Stomach (tissue), 8 donors: ENCODE measurements at regions not wholly inside any gene's neighbourhood (a gene's known extent, or its start where the extent isn't known, plus 50 kb on each side); places are given as distances from the start of the nearest gene placed in this dataset.

Experiments
- DNase-seq, 2 donors: peaks; one replicate each; pipeline versions ENCODE4 v3.0.0 to v3.0.0-alpha.2; 2013 to 2019
- H3K27ac ChIP-seq, 5 donors: fragments of 200-600 bp in 4 of 5; sonication (generic) in 4 of 5; one replicate each; pipeline ENCODE4 v1.5.1; 2013 to 2019; ENCODE audit warnings: mild to moderate bottlenecking in 1 of 5, moderate library complexity in 1 of 5
- H3K27me3 ChIP-seq, 3 donors: fragments of 200-600 bp; sonication (generic); one replicate each; pipeline ENCODE4 v1.5.1; 2017 to 2019; ENCODE audit warnings: mixed run types in 1 of 3
- H3K36me3 ChIP-seq, 4 donors: fragments of 200-600 bp; sonication (generic); 1 replicate in 3 of 4; 2 replicates in 1 of 4; pipeline ENCODE4 v1.5.1; 2016 to 2019
- H3K4me1 ChIP-seq, 4 donors: fragments of 200-600 bp; sonication (generic); one replicate each; pipeline ENCODE4 v1.5.1; 2016 to 2019
- H3K4me3 ChIP-seq, 4 donors: fragments of 200-600 bp; sonication (generic) in 3 of 4; one replicate each; pipeline ENCODE4 v1.5.1; 2016 to 2019; ENCODE audit warnings: mild to moderate bottlenecking in 1 of 4
- H3K9me3 ChIP-seq, 4 donors: fragments of 200-600 bp; sonication (generic); one replicate each; pipeline ENCODE4 v1.5.1; 2016 to 2019
- EP300 ChIP-seq: sonication (generic); formaldehyde crosslinking; IDR thresholded peaks from one replicate; pipeline ENCODE4 v1.6.1; 2017; ENCODE audit warnings: antibody characterized with exemption
- POLR2A ChIP-seq, 4 donors: fragments of 450-650 bp; IDR thresholded peaks; one replicate each; pipeline ENCODE4 v1.6.1; 2016; ENCODE audit warnings: antibody characterized with exemption in 4 of 4, control low read depth in 2 of 4, mild to moderate bottlenecking in 1 of 4, moderate library complexity in 1 of 4
- POLR2AphosphoS5 ChIP-seq, 3 donors: sonication (generic); formaldehyde crosslinking; IDR thresholded peaks; one replicate each; pipeline ENCODE4 v1.6.1; 2016; ENCODE audit warnings: antibody characterized with exemption in 3 of 3
- whole genome bisulfite sequencing, 5 donors: extraction: QIAGEN DNeasy Blood & Tissue Kit in 3 of 5; methylation state at CpG; one replicate each; pipeline versions ENCODE4 v1.1.5 to v1.1.7; 2013 to 2018; 5-methylcytosine and 5-hydroxymethylcytosine counted together
- intact Hi-C: fragments of 100-400 bp; cut with DNase I; formaldehyde crosslinking; loops from one replicate; pipeline ENCODE4 v1.15.1; 2023; ENCODE audit warnings: low total_unique reads
- TF ChIP-seq, protein P1 (sequence below), 7 experiments: fragments of 450-650 bp in 4 of 7; fragments of 200-600 bp in 3 of 7; sonication (generic) in 3 of 7; IDR thresholded peaks; one replicate each; pipeline ENCODE4 v1.5.1; 2016 to 2019; ENCODE audit warnings: antibody characterized with exemption in 7 of 7, control low read depth in 2 of 7, mild to moderate bottlenecking in 1 of 7
- donor health status: healthy with polysubstance abuse.
- donor health status: Bipolar disorder and iron deficiency.
- donor health status: healthy.

DNA sequence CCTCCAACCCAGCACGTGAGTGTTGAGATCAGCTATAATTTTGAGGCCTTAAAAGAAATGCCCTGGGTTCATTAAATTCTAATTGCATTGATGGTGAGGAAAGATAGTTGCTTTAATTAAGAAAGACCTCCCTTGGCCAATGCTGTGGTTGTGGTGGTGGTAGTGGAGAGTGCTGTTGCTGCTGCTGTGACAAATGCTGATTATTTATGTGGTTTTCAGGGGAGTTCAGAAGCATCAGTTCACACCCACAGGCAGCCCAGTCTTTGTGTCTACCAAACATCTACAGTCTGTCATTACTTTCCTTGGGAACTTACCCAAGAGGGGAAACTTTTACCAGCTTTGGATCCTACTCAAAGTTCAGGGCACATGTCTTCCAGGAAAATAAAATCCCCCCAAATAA lies 178.4 kb upstream of the PARP11 start:
- Histone ChIP-seq H3K4me3 (no peak overlapping the region), H3K4me1 (no peaks in the 10 kb centered on the region), H3K36me3 (no peaks in the 10 kb centered on the region), H3K27ac (no peak overlapping the region), H3K27me3 (no peaks in the 10 kb centered on the region), H3K9me3 (no peaks in the 10 kb centered on the region)
- TF ChIP-seq POLR2A (IDR thresholded peaks at IDR 0.05) (no peak), POLR2AphosphoS5 (IDR thresholded peaks at IDR 0.05) (no peak), EP300 (no peak)
- TF ChIP-seq, protein P1, sequence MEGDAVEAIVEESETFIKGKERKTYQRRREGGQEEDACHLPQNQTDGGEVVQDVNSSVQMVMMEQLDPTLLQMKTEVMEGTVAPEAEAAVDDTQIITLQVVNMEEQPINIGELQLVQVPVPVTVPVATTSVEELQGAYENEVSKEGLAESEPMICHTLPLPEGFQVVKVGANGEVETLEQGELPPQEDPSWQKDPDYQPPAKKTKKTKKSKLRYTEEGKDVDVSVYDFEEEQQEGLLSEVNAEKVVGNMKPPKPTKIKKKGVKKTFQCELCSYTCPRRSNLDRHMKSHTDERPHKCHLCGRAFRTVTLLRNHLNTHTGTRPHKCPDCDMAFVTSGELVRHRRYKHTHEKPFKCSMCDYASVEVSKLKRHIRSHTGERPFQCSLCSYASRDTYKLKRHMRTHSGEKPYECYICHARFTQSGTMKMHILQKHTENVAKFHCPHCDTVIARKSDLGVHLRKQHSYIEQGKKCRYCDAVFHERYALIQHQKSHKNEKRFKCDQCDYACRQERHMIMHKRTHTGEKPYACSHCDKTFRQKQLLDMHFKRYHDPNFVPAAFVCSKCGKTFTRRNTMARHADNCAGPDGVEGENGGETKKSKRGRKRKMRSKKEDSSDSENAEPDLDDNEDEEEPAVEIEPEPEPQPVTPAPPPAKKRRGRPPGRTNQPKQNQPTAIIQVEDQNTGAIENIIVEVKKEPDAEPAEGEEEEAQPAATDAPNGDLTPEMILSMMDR (IDR thresholded peaks at IDR 0.05), result no peak
- WGBS, 5 donors, result 37 to 66% (median 58%) methylated on average over 1 of the region's 1 CpG
- intact Hi-C loops, result no loop called here
- DNase-seq, result no peak

- WGBS, 5 donors, result 86 to 94% (median 94%) methylated on average over 3 of the region's 3 CpGs
- TF ChIP-seq, protein P1 (IDR thresholded peaks at IDR 0.05), result no peak
- TF ChIP-seq EP300 (no peak), POLR2AphosphoS5 (IDR thresholded peaks at IDR 0.05) (no peak), POLR2A (IDR thresholded peaks at IDR 0.05) (no peak)
- Histone ChIP-seq H3K4me3 (no peak overlapping the region), H3K36me3 (no peaks in the 10 kb centered on the region), H3K9me3 (no peaks in the 10 kb centered on the region), H3K27me3 (no peaks in the 10 kb centered on the region), H3K27ac (no peak overlapping the region), H3K4me1 (no peaks in the 10 kb centered on the region)
- intact Hi-C loops, result no loop called here
- DNase-seq, result no peak
Observed at GRCh38 chr12:4050340-4050739, 177.1 kb upstream of the PARP11 start.

DNA sequence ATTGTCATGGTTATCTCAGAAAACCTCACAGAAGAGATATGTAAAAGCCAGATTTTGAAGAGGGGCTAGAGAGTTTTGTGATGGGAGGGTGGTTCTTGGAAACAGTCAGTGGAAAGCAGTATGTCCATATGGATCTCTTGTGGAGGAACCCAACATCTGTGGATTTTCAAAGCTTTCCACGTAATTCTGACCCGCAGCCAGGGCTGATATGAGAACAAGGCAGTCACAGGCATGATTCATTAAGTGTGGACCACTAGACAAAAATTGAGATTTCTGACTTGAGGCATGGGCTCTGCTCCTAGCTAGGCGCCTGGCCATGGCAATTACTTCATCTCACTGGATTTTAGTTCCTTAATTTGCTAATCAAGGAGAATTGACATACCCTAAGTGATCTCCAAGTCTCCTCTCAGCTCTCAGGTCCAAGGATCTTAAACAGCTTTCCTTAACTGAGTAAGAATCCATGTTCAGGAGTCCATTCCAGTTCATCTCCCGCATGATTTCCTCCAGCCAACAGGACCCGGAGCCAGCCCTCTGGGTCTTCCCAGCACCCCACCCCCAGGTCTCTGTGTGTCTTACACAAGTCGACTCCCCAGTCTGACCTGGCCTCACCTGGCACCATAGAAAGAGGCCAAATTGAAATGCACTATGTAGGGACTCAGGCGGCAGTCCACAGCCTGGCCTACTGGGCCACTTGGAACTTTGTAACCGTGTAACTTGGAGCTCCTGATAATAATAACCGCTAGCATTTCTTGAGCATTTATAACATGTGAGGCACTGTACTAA lies 176.3 kb upstream of the PARP11 start:
- Histone ChIP-seq H3K27ac (no peak overlapping the region), H3K36me3 (no peaks in the 10 kb centered on the region), H3K4me3 (no peak overlapping the region), H3K4me1 (no peaks in the 10 kb centered on the region), H3K9me3 (no peaks in the 10 kb centered on the region), H3K27me3 (peaks cover 0 to 8% (median 0%) of the 10 kb centered on the region in 3 donors)
- DNase-seq, result peak in 1 of 2 donors; percentile 61
- intact Hi-C loops, result no loop called here
- no peak for TF ChIP-seq POLR2AphosphoS5 (IDR thresholded peaks at IDR 0.05)
- TF ChIP-seq, protein P1 (IDR thresholded peaks at IDR 0.05), result no peak
- no peak for TF ChIP-seq POLR2A (IDR thresholded peaks at IDR 0.05)
- WGBS, 5 donors, result 71 to 90% (median 86%) methylated on average over 9 of the region's 9 CpGs

GRCh38 chr12:4047421-4047820 lies 174.2 kb upstream of the PARP11 start:
- Histone ChIP-seq H3K27me3 (peaks cover 0 to 10% (median 0%) of the 10 kb centered on the region in 3 donors), H3K4me3 (no peak overlapping the region), H3K9me3 (no peaks in the 10 kb centered on the region), H3K4me1 (no peaks in the 10 kb centered on the region), H3K27ac (no peak overlapping the region), H3K36me3 (no peaks in the 10 kb centered on the region)
- intact Hi-C loops, result no loop called here
- TF ChIP-seq POLR2A (IDR thresholded peaks at IDR 0.05) (no peak), POLR2AphosphoS5 (IDR thresholded peaks at IDR 0.05) (no peak), EP300 (no peak)
- TF ChIP-seq, protein P1 (IDR thresholded peaks at IDR 0.05), result no peak
- WGBS, 5 donors, result 74 to 89% (median 77%) methylated on average over 7 of the region's 7 CpGs
- DNase-seq, result no peak
